GM21786 (cell line): ENCODE measurements at regions not wholly inside any gene's neighbourhood (a gene's known extent, or its start where the extent isn't known, plus 50 kb on each side); places are given as distances from the start of the nearest gene placed in this dataset.
"Not testable (repeated sequence)": the region's sequence is repeated elsewhere in the genome, so short reads cannot be mapped to it uniquely, and the experiment has no call there.

Experiments used
- ATAC-seq: cut with Tn5 transposase; IDR thresholded peaks from one replicate; pipeline ENCODE4 v1.9.1; 2021; ENCODE audit not compliant: unreplicated experiment

GRCh38 chr12:124476011-124476400 is 91.4 kb downstream of the NCOR2 start:
- ATAC-seq, result no peak

GRCh38 chr12:124475295-124476010 is 92.0 kb downstream of the NCOR2 start:
- no peak for ATAC-seq

GRCh38 chr12:124474709-124475108 is 92.7 kb downstream of the NCOR2 start:
- no peak for ATAC-seq

GRCh38 chr12:124472690-124473279 is 94.6 kb downstream of the NCOR2 start:
- no peak for ATAC-seq

- no peak for ATAC-seq
Measured at GRCh38 chr12:124471828-124472227, 95.6 kb downstream of the NCOR2 start.

GRCh38 chr12:124470806-124471205 is 96.6 kb downstream of the NCOR2 start:
- ATAC-seq, result no peak

- no peak for ATAC-seq
Measured at GRCh38 chr12:124470139-124470538, 97.3 kb downstream of the NCOR2 start.

- ATAC-seq, result no peak
Measured at GRCh38 chr12:124469193-124469888, 98.1 kb downstream of the NCOR2 start.

- ATAC-seq, result not testable (repeated sequence)
Measured at GRCh38 chr12:124467549-124467948, 99.9 kb downstream of the NCOR2 start.

GRCh38 chr12:124466216-124467128 is 100.9 kb downstream of the NCOR2 start:
- ATAC-seq, result peak; percentile 95

- ATAC-seq, result no peak
Measured at GRCh38 chr12:124465473-124465872, 101.9 kb downstream of the NCOR2 start.

- ATAC-seq, result no peak
Measured at GRCh38 chr12:124464830-124465229, 102.6 kb downstream of the NCOR2 start.

GRCh38 chr12:124464062-124464461 is 103.3 kb downstream of the NCOR2 start:
- ATAC-seq, result no peak

GRCh38 chr12:124463341-124463921 is 104.0 kb downstream of the NCOR2 start:
- no peak for ATAC-seq

GRCh38 chr12:124462750-124463149 is 104.7 kb downstream of the NCOR2 start:
- no peak for ATAC-seq

GRCh38 chr12:124461851-124462623 is 105.4 kb downstream of the NCOR2 start:
- ATAC-seq, result no peak

GRCh38 chr12:124461241-124461673 is 106.2 kb downstream of the NCOR2 start:
- no peak for ATAC-seq

- ATAC-seq, result no peak
Measured at GRCh38 chr12:124460771-124461170, 106.6 kb downstream of the NCOR2 start.

GRCh38 chr12:124459852-124460645 is 107.4 kb downstream of the NCOR2 start:
- no peak for ATAC-seq
